ENCODE measurements at regions not wholly inside any gene's neighbourhood (a gene's known extent, or its start where the extent isn't known, plus 50 kb on each side); places are given as distances from the start of the nearest gene placed in this dataset.

- no peaks in the 10 kb centered on the region for H3K4me1 ChIP-seq (ENCODE audit: control insufficient read depth in 1 of 2, insufficient read depth in 2 of 2, low read length in 2 of 2)
- H3K27me3 ChIP-seq (ENCODE audit: control insufficient read depth in 2 of 2, insufficient read depth in 2 of 2, low read length in 2 of 2): no peaks in the 10 kb centered on the region
- no peak overlapping the region for H3K9ac ChIP-seq (ENCODE audit: insufficient read depth, low read length, poor library complexity, severe bottlenecking)
- no peaks in the 10 kb centered on the region for H3K36me3 ChIP-seq (replicated peaks in 1 of 2; ENCODE audit: control insufficient read depth in 1 of 2, insufficient read depth in 2 of 2, low read length in 2 of 2)
- no peaks in the 10 kb centered on the region for H3K79me2 ChIP-seq (ENCODE audit: insufficient read depth, low read length)
- TF ChIP-seq, protein P1, sequence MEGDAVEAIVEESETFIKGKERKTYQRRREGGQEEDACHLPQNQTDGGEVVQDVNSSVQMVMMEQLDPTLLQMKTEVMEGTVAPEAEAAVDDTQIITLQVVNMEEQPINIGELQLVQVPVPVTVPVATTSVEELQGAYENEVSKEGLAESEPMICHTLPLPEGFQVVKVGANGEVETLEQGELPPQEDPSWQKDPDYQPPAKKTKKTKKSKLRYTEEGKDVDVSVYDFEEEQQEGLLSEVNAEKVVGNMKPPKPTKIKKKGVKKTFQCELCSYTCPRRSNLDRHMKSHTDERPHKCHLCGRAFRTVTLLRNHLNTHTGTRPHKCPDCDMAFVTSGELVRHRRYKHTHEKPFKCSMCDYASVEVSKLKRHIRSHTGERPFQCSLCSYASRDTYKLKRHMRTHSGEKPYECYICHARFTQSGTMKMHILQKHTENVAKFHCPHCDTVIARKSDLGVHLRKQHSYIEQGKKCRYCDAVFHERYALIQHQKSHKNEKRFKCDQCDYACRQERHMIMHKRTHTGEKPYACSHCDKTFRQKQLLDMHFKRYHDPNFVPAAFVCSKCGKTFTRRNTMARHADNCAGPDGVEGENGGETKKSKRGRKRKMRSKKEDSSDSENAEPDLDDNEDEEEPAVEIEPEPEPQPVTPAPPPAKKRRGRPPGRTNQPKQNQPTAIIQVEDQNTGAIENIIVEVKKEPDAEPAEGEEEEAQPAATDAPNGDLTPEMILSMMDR (IDR thresholded peaks at IDR 0.05): no peak
- intact Hi-C loops (cut with micrococcal nuclease): no loop called here
- no peak overlapping the region for H3K27ac Mint-ChIP-seq
- no peak overlapping the region for H3K4me2 ChIP-seq (replicated peaks; ENCODE audit: extremely low read depth, low read length, poor library complexity, severe bottlenecking)
- H3K4me3 Mint-ChIP-seq: no peak overlapping the region
- H3K9me3 Mint-ChIP-seq: peaks cover 0 to 7% (median 4%) of the 10 kb centered on the region in 7 donors
- H3K27me3 Mint-ChIP-seq (ENCODE audit: low read depth in 3 of 3): no peaks in the 10 kb centered on the region
- no peaks in the 10 kb centered on the region for H3K4me1 Mint-ChIP-seq
- 0% methylated on average over 2 of the region's 2 CpGs for WGBS (ENCODE audit: insufficient coverage)
- no peak overlapping the region for H3K27ac ChIP-seq (ENCODE audit: low read depth in 1 of 2, low read length in 2 of 2)
- H4K20me1 ChIP-seq (ENCODE audit: insufficient read depth, low read length): no peaks in the 10 kb centered on the region
- DNase-seq: no peak
- no peaks in the 10 kb centered on the region for H3K36me3 Mint-ChIP-seq
- no peak overlapping the region for H3K4me3 ChIP-seq (replicated peaks in 1 of 3; ENCODE audit: low read depth in 2 of 3, low read length in 3 of 3)
- H3K9me3 ChIP-seq (replicated peaks in 1 of 2; ENCODE audit: control insufficient read depth in 1 of 2, insufficient read depth in 1 of 2, low read length in 2 of 2): peaks cover 0 to 8% of the 10 kb centered on the region in 2 donors
- H2AFZ ChIP-seq (ENCODE audit: insufficient read depth, low read depth, low read length, poor library complexity, severe bottlenecking): no peak overlapping the region
These were observed 334.1 kb upstream of the GRM7 start for GRCh38 chr3:6526861-6527260.

- no peaks in the 10 kb centered on the region for H3K27me3 Mint-ChIP-seq (ENCODE audit: low read depth in 3 of 3)
- TF ChIP-seq, protein P1 (IDR thresholded peaks at IDR 0.05): no peak
These were observed 332.0 kb upstream of the GRM7 start for GRCh38 chr3:6528951-6529350.

More at GRCh38 chr3:6528951-6529350, 332.0 kb upstream of the GRM7 start:
- Histone ChIP-seq H3K79me2 (ENCODE audit: insufficient read depth, low read length) (no peaks in the 10 kb centered on the region), H3K27ac (ENCODE audit: low read depth in 1 of 2, low read length in 2 of 2) (no peak overlapping the region), H3K9me3 (replicated peaks in 1 of 2; ENCODE audit: control insufficient read depth in 1 of 2, insufficient read depth in 1 of 2, low read length in 2 of 2) (peaks cover 0 to 8% of the 10 kb centered on the region in 2 donors), H3K36me3 (replicated peaks in 1 of 2; ENCODE audit: control insufficient read depth in 1 of 2, insufficient read depth in 2 of 2, low read length in 2 of 2) (no peaks in the 10 kb centered on the region), H4K20me1 (ENCODE audit: insufficient read depth, low read length) (no peaks in the 10 kb centered on the region), H3K4me2 (replicated peaks; ENCODE audit: extremely low read depth, low read length, poor library complexity, severe bottlenecking) (no peak overlapping the region), H3K9ac (ENCODE audit: insufficient read depth, low read length, poor library complexity, severe bottlenecking) (no peak overlapping the region), H2AFZ (ENCODE audit: insufficient read depth, low read depth, low read length, poor library complexity, severe bottlenecking) (no peak overlapping the region), H3K27me3 (ENCODE audit: control insufficient read depth in 2 of 2, insufficient read depth in 2 of 2, low read length in 2 of 2) (no peaks in the 10 kb centered on the region), H3K4me1 (ENCODE audit: control insufficient read depth in 1 of 2, insufficient read depth in 2 of 2, low read length in 2 of 2) (no peaks in the 10 kb centered on the region), H3K4me3 (replicated peaks in 1 of 3; ENCODE audit: low read depth in 2 of 3, low read length in 3 of 3) (no peak overlapping the region)
- peaks cover 0 to 5% (median 2%) of the 10 kb centered on the region in 7 donors for H3K9me3 Mint-ChIP-seq
- no peaks in the 10 kb centered on the region for H3K4me1 Mint-ChIP-seq
- no peaks in the 10 kb centered on the region for H3K36me3 Mint-ChIP-seq
- DNase-seq: no peak
- no peak overlapping the region for H3K4me3 Mint-ChIP-seq
- intact Hi-C loops (cut with micrococcal nuclease): no loop called here
- no peak overlapping the region for H3K27ac Mint-ChIP-seq
